NCI-H1105 treated with DMSO at 0.1 percent for 48 hours (cell line): ENCODE measurements at regions not wholly inside any gene's neighbourhood (a gene's known extent, or its start where the extent isn't known, plus 50 kb on each side); places are given as distances from the start of the nearest gene placed in this dataset.
"Not testable (repeated sequence)": the region's sequence is repeated elsewhere in the genome, so short reads cannot be mapped to it uniquely, and the experiment has no call there.

Experiments
- DNase-seq: peaks from one replicate; lab custom pipeline; 2025; lab: John Stamatoyannopoulos, UW

GRCh38 chr18:29383311-29384273 lies 1206.7 kb upstream of the CDH2 start:
- no peak for DNase-seq

- DNase-seq, result no peak
These were observed 1201.8 kb upstream of the CDH2 start for GRCh38 chr18:29378651-29379136.

DNA sequence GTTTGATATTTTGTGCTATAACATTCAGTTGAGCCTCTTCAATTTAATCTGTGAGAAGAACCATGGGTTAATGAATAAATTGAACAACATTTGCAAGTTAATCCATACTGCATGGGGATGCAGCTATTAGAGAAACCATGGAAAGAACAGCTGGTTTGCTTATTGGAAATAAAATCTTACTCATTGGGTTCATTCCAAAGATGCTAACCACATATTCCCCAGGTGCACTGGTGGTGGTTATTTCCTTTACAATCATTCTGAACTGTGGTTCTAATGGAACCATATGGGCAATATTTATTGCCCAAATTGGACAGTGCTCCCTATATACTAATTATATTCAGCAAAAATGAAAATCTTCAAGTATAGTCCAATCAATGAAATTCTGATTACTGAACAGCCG lies 1200.4 kb upstream of the CDH2 start:
- no peak for DNase-seq

DNA sequence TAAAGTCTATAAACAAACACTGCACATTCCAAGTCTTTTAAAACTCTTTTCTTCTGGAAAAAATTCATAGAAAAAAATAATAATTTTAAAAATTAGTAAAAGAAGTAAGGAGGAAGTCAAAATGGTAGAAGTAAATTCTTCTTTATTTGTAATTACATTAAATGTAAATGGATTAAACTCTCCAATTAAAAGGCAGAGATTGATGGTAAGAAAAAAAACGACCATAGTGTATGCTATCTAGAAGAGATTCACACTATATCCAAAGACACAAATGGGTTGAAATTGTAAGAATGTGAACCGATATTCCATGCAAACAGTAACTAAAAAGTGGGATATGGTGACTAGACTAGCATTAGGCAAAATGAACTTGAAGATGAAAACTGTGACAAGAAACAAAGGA lies 1196.1 kb upstream of the CDH2 start:
- DNase-seq, result no peak

GRCh38 chr18:29361843-29362242 lies 1184.9 kb upstream of the CDH2 start:
- DNase-seq, result no peak

GRCh38 chr18:29360659-29361058 lies 1183.7 kb upstream of the CDH2 start:
- DNase-seq, result not testable (repeated sequence)

- DNase-seq, result not testable (repeated sequence)
These were observed 1182.3 kb upstream of the CDH2 start for GRCh38 chr18:29359222-29359621.

DNA sequence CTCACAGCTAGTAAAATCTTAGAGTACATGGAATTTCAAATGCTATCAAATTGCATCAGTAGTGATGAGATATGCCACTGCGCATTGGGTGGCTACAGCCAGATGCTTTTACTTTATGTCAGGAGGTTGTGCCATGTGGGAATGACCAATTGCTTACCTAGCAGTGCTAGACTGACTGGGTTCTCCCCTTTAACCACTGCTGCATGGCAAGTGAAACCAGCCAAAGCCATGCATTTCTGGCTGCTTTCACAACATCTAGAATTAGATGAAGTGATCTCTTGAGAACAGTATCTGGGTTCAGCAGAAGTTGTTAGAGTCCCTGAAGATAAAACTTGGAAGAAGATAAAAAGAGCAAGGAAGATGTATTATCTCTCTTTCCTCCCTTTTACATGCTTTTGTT lies 1174.2 kb upstream of the CDH2 start:
- no peak for DNase-seq

GRCh38 chr18:29328932-29329331 lies 1152.0 kb upstream of the CDH2 start:
- DNase-seq, result no peak

- peak; percentile 50 for DNase-seq
These were observed 1149.3 kb upstream of the CDH2 start for GRCh38 chr18:29326214-29326613.

GRCh38 chr18:29321561-29321960 lies 1144.6 kb upstream of the CDH2 start:
- DNase-seq, result no peak

GRCh38 chr18:29313312-29313711 lies 1136.4 kb upstream of the CDH2 start:
- no peak for DNase-seq

DNA sequence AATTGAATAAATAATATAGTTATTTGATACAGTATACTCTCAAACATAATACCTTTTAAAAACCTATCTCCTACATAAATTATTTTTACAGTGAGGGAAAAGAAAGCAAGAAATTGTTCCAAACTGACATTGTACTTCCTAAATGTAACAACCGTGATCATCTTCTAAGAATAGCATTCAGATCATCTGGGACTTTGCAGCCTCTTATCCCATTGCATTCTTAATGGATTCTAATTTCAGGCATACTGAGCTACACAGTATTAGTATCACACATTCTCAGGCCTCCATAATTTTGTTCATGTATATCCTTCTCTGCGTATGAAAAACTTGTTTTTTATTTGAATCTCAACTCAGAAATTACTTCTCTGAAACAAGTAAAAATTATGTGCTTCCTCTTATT lies 1134.7 kb upstream of the CDH2 start:
- DNase-seq, result no peak

DNA sequence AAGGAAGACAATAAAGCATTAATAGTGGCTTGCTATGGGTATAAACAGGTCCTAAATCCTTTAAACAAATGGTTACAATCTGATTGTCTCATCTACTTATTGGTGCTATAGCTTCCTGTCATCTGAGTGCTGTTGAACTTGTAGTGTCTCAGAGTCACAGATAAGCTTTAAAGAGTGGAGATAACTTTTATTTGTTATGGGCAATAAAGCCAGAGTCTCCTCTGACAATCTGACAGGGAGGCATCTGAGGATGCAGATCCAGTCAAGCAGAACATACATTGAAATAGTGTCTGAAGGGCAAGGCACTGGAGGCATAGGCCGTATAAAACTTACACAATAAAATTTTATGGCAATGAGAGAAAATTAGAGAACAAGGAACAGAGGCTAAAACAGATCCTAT lies 1132.4 kb upstream of the CDH2 start:
- no peak for DNase-seq

GRCh38 chr18:29307982-29308381 lies 1131.1 kb upstream of the CDH2 start:
- no peak for DNase-seq

GRCh38 chr18:29307231-29307630 lies 1130.3 kb upstream of the CDH2 start:
- no peak for DNase-seq

- no peak for DNase-seq
These were observed 1128.6 kb upstream of the CDH2 start for GRCh38 chr18:29305516-29305915.

DNA sequence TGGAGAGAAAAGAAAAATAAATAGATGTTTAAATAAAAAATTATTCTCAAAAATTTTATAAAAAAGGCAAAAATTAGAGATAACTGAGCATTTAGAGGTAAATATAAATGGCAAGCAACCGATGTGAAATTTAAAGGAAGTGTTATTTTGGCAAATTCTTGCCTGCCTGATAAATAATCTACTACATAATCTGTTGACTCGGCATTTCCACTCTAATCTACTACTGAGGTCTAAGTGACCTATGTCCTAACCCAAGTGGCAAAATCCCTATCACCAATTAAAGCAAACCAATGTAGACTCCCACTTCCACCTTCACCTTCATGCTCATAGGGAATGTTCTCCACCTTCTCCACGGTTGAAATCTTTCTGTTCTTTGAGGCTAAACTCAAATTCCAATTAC lies 1124.1 kb upstream of the CDH2 start:
- no peak for DNase-seq

DNA sequence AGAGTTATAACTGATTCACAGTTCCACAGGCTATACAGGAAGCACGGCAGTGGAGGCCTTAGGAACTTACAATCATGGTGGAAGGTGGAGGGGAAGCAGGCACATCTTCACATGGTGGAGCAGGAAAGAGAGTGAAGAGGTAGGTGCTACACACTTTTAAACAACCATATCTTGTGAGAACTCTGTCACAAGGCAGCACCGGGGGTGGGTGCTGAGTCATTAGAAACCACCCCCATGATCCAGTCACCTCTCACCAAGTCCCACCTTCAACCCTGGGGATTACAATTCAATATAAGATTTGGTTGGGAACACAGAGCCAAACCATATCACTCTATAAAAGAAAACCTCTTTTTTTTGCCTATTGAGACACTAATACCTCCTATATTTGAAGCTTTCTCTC lies 1108.5 kb upstream of the CDH2 start:
- no peak for DNase-seq

- no peak for DNase-seq
These were observed 1094.6 kb upstream of the CDH2 start for GRCh38 chr18:29271501-29271900.

DNA sequence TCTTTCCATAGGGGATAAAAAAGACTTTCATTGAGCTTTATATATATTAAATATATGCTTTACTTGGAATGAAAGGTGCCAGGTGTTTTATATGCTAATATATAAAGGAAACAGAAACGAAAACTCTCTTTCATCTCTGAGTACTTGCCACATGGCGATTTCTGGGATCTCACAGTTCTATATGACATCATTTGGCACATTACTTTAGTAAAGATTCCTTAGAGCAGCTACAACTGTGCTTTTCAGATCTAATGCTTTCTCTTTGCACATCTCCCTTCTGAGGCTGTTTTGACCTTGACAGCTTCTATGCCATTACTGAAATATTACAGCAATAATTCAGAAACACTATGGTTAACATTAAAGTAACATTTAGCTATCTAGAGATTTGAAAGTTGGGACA lies 1082.9 kb upstream of the CDH2 start:
- no peak for DNase-seq

GRCh38 chr18:29254123-29254522 lies 1077.2 kb upstream of the CDH2 start:
- DNase-seq, result no peak

DNA sequence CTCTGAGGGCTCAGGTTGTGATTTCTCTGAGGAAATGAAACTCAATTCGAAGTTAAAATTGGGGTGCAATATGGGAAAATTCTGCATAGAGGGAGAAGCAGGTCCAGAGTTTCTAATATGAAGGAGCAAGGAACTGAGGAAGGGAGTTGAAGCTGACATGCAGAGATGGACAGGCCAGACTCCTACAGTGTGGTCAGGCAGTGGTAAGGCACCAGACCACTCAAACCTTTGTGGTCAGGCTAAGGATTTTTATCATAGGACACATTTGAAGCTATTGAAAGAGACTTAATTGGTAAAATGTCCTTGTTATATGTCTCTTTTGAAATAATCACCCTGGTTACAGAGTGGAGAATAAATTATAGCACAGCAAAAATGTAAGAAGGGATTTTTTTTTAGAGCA lies 1074.8 kb upstream of the CDH2 start:
- no peak for DNase-seq

GRCh38 chr18:29250843-29251242 lies 1073.9 kb upstream of the CDH2 start:
- no peak for DNase-seq
